Neural progenitor cell (in vitro differentiated cells): ENCODE measurements at regions not wholly inside any gene's neighbourhood (a gene's known extent, or its start where the extent isn't known, plus 50 kb on each side); places are given as distances from the start of the nearest gene placed in this dataset.

ENCODE experiments used
- DNase-seq: peaks from one replicate; pipeline ENCODE4 v3.0.0-alpha.2; 2016; ENCODE audit warnings: low spot score
- H2AFZ ChIP-seq: fragments of 200-600 bp; sonication (generic); replicated peaks from 2 replicates; pipeline ENCODE4 v1.6.1; 2016; ENCODE audit warnings: antibody characterized with exemption
- H3F3A ChIP-seq: fragments of 200-600 bp; sonication (generic); 2 replicates; pipeline ENCODE4 v1.6.1; 2016; ENCODE audit warnings: antibody characterized with exemption, low read depth
- H3K27ac ChIP-seq: fragments of 200-600 bp; sonication (generic); 2 replicates; pipeline ENCODE4 v1.5.1; 2016; ENCODE audit warnings: mild to moderate bottlenecking
- H3K27me3 ChIP-seq: fragments of 200-600 bp; sonication (generic); 2 replicates; pipeline ENCODE4 v1.6.1; 2016; ENCODE audit warnings: mild to moderate bottlenecking, moderate library complexity
- H3K36me3 ChIP-seq: fragments of 200-600 bp; sonication (generic); 2 replicates; pipeline ENCODE4 v1.5.1; 2016
- H3K4me1 ChIP-seq: fragments of 200-600 bp; sonication (generic); 2 replicates; pipeline ENCODE4 v1.6.1; 2016; ENCODE audit warnings: mixed run types
- H3K4me2 ChIP-seq: fragments of 200-600 bp; sonication (generic); 2 replicates; pipeline ENCODE4 v1.6.1; 2016
- H3K4me3 ChIP-seq: fragments of 200-600 bp; sonication (generic); 2 replicates; pipeline ENCODE4 v1.5.1; 2016
- H3K79me2 ChIP-seq: fragments of 200-600 bp; sonication (generic); 2 replicates; pipeline ENCODE4 v1.6.1; 2016; ENCODE audit warnings: low read depth
- H3K9ac ChIP-seq: fragments of 200-600 bp; sonication (generic); 2 replicates; pipeline ENCODE4 v1.6.1; 2016
- H3K9me3 ChIP-seq: fragments of 200-600 bp; sonication (generic); 2 replicates; pipeline ENCODE4 v1.5.1; 2016; ENCODE audit warnings: low read depth
- H4K20me1 ChIP-seq: fragments of 200-600 bp; sonication (generic); 2 replicates; pipeline ENCODE4 v1.6.1; 2016; ENCODE audit warnings: low read depth
- H3K27ac Mint-ChIP-seq: 3 replicates; pipeline ENCODE4 v1.8.0; 2021; ENCODE audit warnings: mixed read lengths
- H3K27me3 Mint-ChIP-seq: 2 replicates; pipeline ENCODE4 v1.8.0; 2022; ENCODE audit warnings: low read depth, mild to moderate bottlenecking, inconsistent platforms, moderate library complexity, mixed read lengths; ENCODE audit not compliant: insufficient read depth
- H3K36me3 Mint-ChIP-seq: 3 replicates; pipeline ENCODE4 v1.8.0; 2021; ENCODE audit warnings: mixed read lengths
- H3K4me1 Mint-ChIP-seq: 3 replicates; pipeline ENCODE4 v1.8.0; 2021; ENCODE audit warnings: mixed read lengths
- H3K4me3 Mint-ChIP-seq: 3 replicates; pipeline ENCODE4 v1.8.0; 2021; ENCODE audit warnings: mild to moderate bottlenecking, moderate library complexity, mixed read lengths
- H3K9me3 Mint-ChIP-seq: 3 replicates; pipeline ENCODE4 v1.8.0; 2020; ENCODE audit warnings: mixed read lengths
- CTCF ChIP-seq: fragments of 200-600 bp; sonication (generic); IDR thresholded peaks from 2 replicates; pipeline ENCODE4 v1.5.1; 2017; ENCODE audit warnings: antibody characterized with exemption, mild to moderate bottlenecking
- EZH2 ChIP-seq: fragments of 200-600 bp; sonication (generic); IDR thresholded peaks from 2 replicates; pipeline ENCODE4 v1.6.1; 2017; ENCODE audit warnings: antibody characterized with exemption, mild to moderate bottlenecking, moderate library complexity
- EZH2phosphoT487 ChIP-seq: fragments of 200-600 bp; sonication (generic); IDR thresholded peaks from 2 replicates; pipeline ENCODE4 v1.6.1; 2017; ENCODE audit warnings: antibody characterized with exemption

- TF ChIP-seq EZH2 (no peak), EZH2phosphoT487 (no peak), CTCF (no peak)
- Mint-ChIP-seq H3K4me1 (no peaks in the 10 kb centered on the region), H3K36me3 (no peaks in the 10 kb centered on the region), H3K27me3 (peaks cover 3% of the 10 kb centered on the region), H3K27ac (no peak overlapping the region), H3K4me3 (no peak overlapping the region), H3K9me3 (peaks cover under 1% of the 10 kb centered on the region)
- H3K27ac ChIP-seq, result no peak overlapping the region
- H3K9ac ChIP-seq, result no peak overlapping the region
- H4K20me1 ChIP-seq, result no peaks in the 10 kb centered on the region
- no peaks in the 10 kb centered on the region for H3K79me2 ChIP-seq
- H3F3A ChIP-seq, result no peaks in the 10 kb centered on the region
- H3K4me2 ChIP-seq, result no peak overlapping the region
- no peaks in the 10 kb centered on the region for H3K4me1 ChIP-seq
- H3K27me3 ChIP-seq, result no peaks in the 10 kb centered on the region
- no peaks in the 10 kb centered on the region for H3K36me3 ChIP-seq
- H3K9me3 ChIP-seq, result no peaks in the 10 kb centered on the region
- no peak overlapping the region for H2AFZ ChIP-seq
- DNase-seq, result no peak
- H3K4me3 ChIP-seq, result no peak overlapping the region
These were observed 197.4 kb upstream of the IRX2 start for GRCh38 chr5:2948875-2949274.

- Histone ChIP-seq H3K4me3 (no peak overlapping the region), H2AFZ (no peak overlapping the region), H3K4me1 (no peaks in the 10 kb centered on the region), H3K27ac (no peak overlapping the region), H3K4me2 (no peak overlapping the region), H4K20me1 (no peaks in the 10 kb centered on the region), H3K79me2 (no peaks in the 10 kb centered on the region), H3K27me3 (no peaks in the 10 kb centered on the region), H3K9ac (no peak overlapping the region), H3K36me3 (no peaks in the 10 kb centered on the region), H3F3A (no peaks in the 10 kb centered on the region), H3K9me3 (no peaks in the 10 kb centered on the region)
- no peak for DNase-seq
- Mint-ChIP-seq H3K4me1 (no peaks in the 10 kb centered on the region), H3K4me3 (no peak overlapping the region), H3K9me3 (peaks cover 19% of the 10 kb centered on the region), H3K27ac (no peak overlapping the region), H3K36me3 (no peaks in the 10 kb centered on the region), H3K27me3 (peaks cover 5% of the 10 kb centered on the region)
- TF ChIP-seq EZH2phosphoT487, result no peak
- no peak for TF ChIP-seq EZH2
- no peak for TF ChIP-seq CTCF
These were observed 194.8 kb upstream of the IRX2 start for GRCh38 chr5:2946315-2946714.

GRCh38 chr5:2936413-2936812, 184.9 kb upstream of the IRX2 start:
- Mint-ChIP-seq H3K4me1 (no peaks in the 10 kb centered on the region), H3K36me3 (no peaks in the 10 kb centered on the region), H3K9me3 (peaks cover 10% of the 10 kb centered on the region), H3K27ac (no peak overlapping the region), H3K27me3 (peaks cover 3% of the 10 kb centered on the region), H3K4me3 (no peak overlapping the region)
- no peak overlapping the region for H3K27ac ChIP-seq
- TF ChIP-seq EZH2 (no peak), CTCF (no peak), EZH2phosphoT487 (no peak)
- no peaks in the 10 kb centered on the region for H3K79me2 ChIP-seq
- H3K4me3 ChIP-seq, result no peak overlapping the region
- H3K4me2 ChIP-seq, result no peak overlapping the region
- H3K9me3 ChIP-seq, result no peaks in the 10 kb centered on the region
- no peaks in the 10 kb centered on the region for H3K4me1 ChIP-seq
- H3K36me3 ChIP-seq, result no peaks in the 10 kb centered on the region
- H3K27me3 ChIP-seq, result no peaks in the 10 kb centered on the region
- H3K9ac ChIP-seq, result no peak overlapping the region
- no peak for DNase-seq
- no peaks in the 10 kb centered on the region for H3F3A ChIP-seq
- H2AFZ ChIP-seq, result no peak overlapping the region
- H4K20me1 ChIP-seq, result no peaks in the 10 kb centered on the region
